Neural crest cell (in vitro differentiated cells): ENCODE measurements at regions not wholly inside any gene's neighbourhood (a gene's known extent, or its start where the extent isn't known, plus 50 kb on each side); places are given as distances from the start of the nearest gene placed in this dataset.

Experiments used
- DNase-seq: peaks from one replicate; pipeline ENCODE4 v3.0.0; 2021; ENCODE audit warnings: low read depth, mixed read lengths, low spot score
- H3K27ac Mint-ChIP-seq: one replicate; pipeline ENCODE4 v1.8.0; 2021; ENCODE audit warnings: mild to moderate bottlenecking, mixed read lengths; ENCODE audit not compliant: unreplicated experiment
- H3K27me3 Mint-ChIP-seq: 2 replicates; pipeline ENCODE4 v1.8.0; 2021; ENCODE audit warnings: low read depth, mild to moderate bottlenecking, mixed read lengths
- H3K36me3 Mint-ChIP-seq: 2 replicates; pipeline ENCODE4 v1.8.0; 2021; ENCODE audit warnings: low read depth, mild to moderate bottlenecking, mixed read lengths
- H3K4me1 Mint-ChIP-seq: 2 replicates; pipeline ENCODE4 v1.8.0; 2021; ENCODE audit warnings: mixed read lengths
- H3K4me3 Mint-ChIP-seq: one replicate; pipeline ENCODE4 v1.8.0; 2021; ENCODE audit warnings: mild to moderate bottlenecking, mixed read lengths
- H3K9me3 Mint-ChIP-seq: 2 replicates; pipeline ENCODE4 v1.8.0; 2021; ENCODE audit warnings: mixed read lengths
- CTCF ChIP-seq: fragments of 200-600 bp; sonication (generic); conservative IDR thresholded peaks from 2 replicates; pipeline ENCODE4 v1.5.0; 2021; ENCODE audit warnings: antibody characterized with exemption, mild to moderate bottlenecking

- Mint-ChIP-seq H3K4me3 (no peak overlapping the region), H3K9me3 (no peaks in the 10 kb centered on the region), H3K36me3 (no peaks in the 10 kb centered on the region), H3K4me1 (no peaks in the 10 kb centered on the region), H3K27ac (no peak overlapping the region), H3K27me3 (peaks cover 37% of the 10 kb centered on the region)
- no peak for DNase-seq
- TF ChIP-seq CTCF: no peak
Measured at GRCh38 chr16:49058382-49058781, 223.3 kb downstream of the CBLN1 start.

DNA sequence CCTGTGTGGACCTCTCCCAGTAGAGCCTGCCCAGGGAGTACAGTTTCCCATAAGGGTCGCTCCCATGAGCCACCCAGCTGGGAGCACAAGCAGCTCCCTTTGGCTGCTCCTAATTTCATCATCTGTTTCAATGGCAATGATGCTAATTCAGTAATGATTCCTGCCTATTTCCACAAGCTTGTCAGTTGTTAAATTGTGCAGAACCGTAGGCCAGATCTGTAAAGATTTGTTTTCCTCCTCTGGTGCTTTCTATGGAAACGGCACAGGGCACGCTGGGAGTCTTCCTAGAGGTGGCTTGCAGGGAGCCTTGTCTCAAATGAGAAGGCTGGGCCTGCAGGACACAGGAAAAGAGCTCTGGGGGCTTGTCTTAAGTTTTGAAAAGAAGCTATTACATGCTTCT lies 223.7 kb downstream of the CBLN1 start:
- peaks cover 2% of the 10 kb centered on the region for H3K4me1 Mint-ChIP-seq
- no peaks in the 10 kb centered on the region for H3K36me3 Mint-ChIP-seq
- H3K27me3 Mint-ChIP-seq: peaks cover 36% of the 10 kb centered on the region
- H3K9me3 Mint-ChIP-seq: no peaks in the 10 kb centered on the region
- H3K4me3 Mint-ChIP-seq: no peak overlapping the region
- no peak overlapping the region for H3K27ac Mint-ChIP-seq
- TF ChIP-seq CTCF: no peak
- DNase-seq: no peak

GRCh38 chr16:49057391-49057790 lies 224.2 kb downstream of the CBLN1 start:
- Mint-ChIP-seq H3K27ac (no peak overlapping the region), H3K27me3 (peaks cover 36% of the 10 kb centered on the region), H3K36me3 (no peaks in the 10 kb centered on the region), H3K9me3 (no peaks in the 10 kb centered on the region), H3K4me3 (no peak overlapping the region), H3K4me1 (peaks cover 6% of the 10 kb centered on the region)
- DNase-seq: no peak
- no peak for TF ChIP-seq CTCF

DNA sequence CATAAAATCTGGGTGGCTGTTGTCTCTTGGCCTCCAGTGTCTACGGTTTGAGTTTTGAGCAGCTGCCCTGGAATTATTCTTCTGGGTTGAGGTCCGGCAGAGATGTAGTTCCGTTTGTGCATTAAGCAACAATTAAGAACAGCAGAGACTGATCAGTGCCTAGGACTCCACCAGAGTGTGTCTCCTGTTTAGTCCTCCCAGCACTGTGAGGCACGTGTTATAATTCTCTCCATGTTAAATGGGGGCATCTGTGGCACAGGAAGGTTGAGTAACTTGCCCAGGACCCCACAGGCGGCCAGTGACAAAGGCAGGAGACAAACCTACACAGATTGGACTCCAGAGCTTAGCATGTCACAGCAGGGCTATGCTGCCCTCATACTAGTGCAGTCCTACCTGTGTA lies 225.1 kb downstream of the CBLN1 start:
- Mint-ChIP-seq H3K36me3 (no peaks in the 10 kb centered on the region), H3K4me3 (no peak overlapping the region), H3K27me3 (peaks cover 34% of the 10 kb centered on the region), H3K27ac (no peak overlapping the region), H3K9me3 (no peaks in the 10 kb centered on the region), H3K4me1 (peaks cover 6% of the 10 kb centered on the region)
- DNase-seq: no peak
- TF ChIP-seq CTCF: no peak

DNA sequence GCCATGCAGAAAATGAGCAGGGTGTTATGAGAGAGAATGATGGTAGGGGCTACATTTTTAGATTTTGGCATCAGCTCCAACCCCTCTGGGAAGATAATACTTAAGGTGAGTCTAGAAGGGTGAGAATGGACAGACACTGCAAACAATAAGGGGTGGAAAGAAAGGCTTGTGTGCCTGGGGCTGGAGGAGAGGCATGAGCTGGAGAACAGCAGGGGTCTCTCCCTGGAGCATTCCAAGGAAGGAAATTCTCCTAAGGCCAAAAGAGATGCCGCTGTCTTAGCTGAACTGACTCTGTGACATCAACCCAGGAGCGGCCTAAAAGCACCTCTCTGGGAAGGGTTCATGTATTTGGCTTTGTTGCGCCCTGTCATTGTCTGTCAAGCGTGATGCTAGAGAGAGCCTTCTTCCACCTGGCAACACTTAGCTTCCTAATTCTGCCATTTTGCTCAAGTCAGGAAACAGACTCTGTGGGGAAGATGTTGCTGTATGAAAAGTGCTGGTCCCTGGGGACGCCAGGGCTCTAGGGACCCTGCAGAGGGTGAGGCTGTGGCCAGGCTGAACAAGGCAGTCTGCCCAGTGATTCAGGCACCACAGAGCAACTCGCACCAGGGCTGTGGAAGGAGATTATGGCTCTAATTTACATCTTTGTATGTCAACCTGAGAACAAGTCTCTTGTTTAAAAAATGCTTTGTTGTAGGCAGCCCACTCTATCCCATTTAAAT lies 225.7 kb downstream of the CBLN1 start:
- Mint-ChIP-seq H3K27ac (no peak overlapping the region), H3K36me3 (no peaks in the 10 kb centered on the region), H3K27me3 (peaks cover 32% of the 10 kb centered on the region), H3K4me1 (peaks cover 6% of the 10 kb centered on the region), H3K9me3 (no peaks in the 10 kb centered on the region), H3K4me3 (no peak overlapping the region)
- no peak for DNase-seq
- TF ChIP-seq CTCF: no peak
